HepG2 (cell line): ENCODE measurements at regions not wholly inside any gene's neighbourhood (a gene's known extent, or its start where the extent isn't known, plus 50 kb on each side); places are given as distances from the start of the nearest gene placed in this dataset.

Experiments used
- ATAC-seq: fragments of 200-7000 bp; cut with Tn5 transposase; 3 replicates; pipeline ENCODE4 v1.9.1; 2020; ENCODE audit warnings: mild to moderate bottlenecking, moderate library complexity
- BruUV-seq: library from RNA; stranded (reverse); fragments of 400-500 nt; replicated peaks from 2 replicates; lab custom pipeline; 2021; lab: Mats Ljungman, UMichigan
- CTCF ChIA-PET: fragments of 300-600 bp; formaldehyde crosslinking; extraction: SDS; loops from one replicate; lab custom pipeline; 2021; ENCODE audit warnings: low total read pairs, inconsistent platforms, low intra/inter-chr PET ratio; lab: Yijun Ruan, JAX
- POLR2A ChIA-PET: fragments of 350-600 bp; sonication (Branson Sonifier 250); formaldehyde crosslinking; loops from one replicate; lab custom pipeline; 2020; ENCODE audit warnings: antibody characterized with exemption, inconsistent platforms; lab: Yijun Ruan, JAX
- DNase-seq: peaks from one replicate; pipeline ENCODE4 v3.0.0-alpha.2; 2015; ENCODE audit warnings: low spot score
- FAIRE-seq: peaks from 3 replicates; lab custom pipeline; 2011; peaks lifted over from hg19 to GRCh38; lab: Jason Lieb, UNC
- H2AFZ ChIP-seq: one replicate; pipeline ENCODE4 v1.6.1; 2011; ENCODE audit warnings: low read length, inconsistent platforms
- H3K27ac ChIP-seq: fragments of 300-600 bp; 3 replicates; pipeline ENCODE4 v1.8.0; 2011; ENCODE audit warnings: mixed run types, mild to moderate bottlenecking, mixed read lengths, low read length, inconsistent platforms; ENCODE audit not compliant: insufficient read depth; ENCODE audit errors: extremely low read length
- H3K27me3 ChIP-seq, 2 experiments: fragments of 200-600 bp in 1 of 2; 2 replicates in 1 of 2; 3 replicates in 1 of 2; pipeline versions ENCODE4 v1.6.0 to v1.8.0; 2011; ENCODE audit warnings: low read length in 2 of 2, mild to moderate bottlenecking in 2 of 2, moderate library complexity in 2 of 2, inconsistent platforms in 1 of 2; ENCODE audit not compliant: insufficient read depth in 2 of 2, control insufficient read depth in 1 of 2
- H3K36me3 ChIP-seq, 2 experiments: fragments of 200-600 bp in 1 of 2; replicated peaks in 1 of 2; 2 replicates in 1 of 2; 3 replicates in 1 of 2; pipeline versions ENCODE4 v1.5.1 to v1.8.0; 2011; ENCODE audit warnings: low read length in 2 of 2, inconsistent platforms in 1 of 2; ENCODE audit not compliant: insufficient read depth in 2 of 2, control insufficient read depth in 1 of 2
- H3K4me1 ChIP-seq: 2 replicates; pipeline ENCODE4 v1.5.1; 2012; ENCODE audit warnings: low read length, inconsistent platforms; ENCODE audit not compliant: insufficient read depth
- H3K4me2 ChIP-seq: 2 replicates; pipeline ENCODE4 v1.6.0; 2011; ENCODE audit warnings: low read depth, low read length, inconsistent platforms
- H3K4me3 ChIP-seq, 3 experiments: fragments of 200-600 bp in 1 of 3; sonication (generic), shearing (Covaris generic) in 1 of 3; replicated peaks in 1 of 3; 2 replicates each; pipeline ENCODE4 v1.5.1; 2011 to 2016; ENCODE audit warnings: low read length in 3 of 3, inconsistent platforms in 2 of 3, low read depth in 2 of 3, mild to moderate bottlenecking in 2 of 3, control low read depth in 1 of 3, mixed read lengths in 1 of 3; ENCODE audit not compliant: insufficient read depth in 1 of 3
- H3K79me2 ChIP-seq: one replicate; pipeline ENCODE4 v1.6.1; 2011; ENCODE audit warnings: low read length, inconsistent platforms; ENCODE audit not compliant: insufficient read depth
- H3K9ac ChIP-seq: 2 replicates; pipeline ENCODE4 v1.6.0; 2011; ENCODE audit warnings: mild to moderate bottlenecking, low read depth, low read length, inconsistent platforms; ENCODE audit not compliant: insufficient read depth
- H3K9me3 ChIP-seq: 2 replicates; pipeline ENCODE4 v1.5.1; 2012; ENCODE audit warnings: mild to moderate bottlenecking, low read length
- H4K20me1 ChIP-seq: 2 replicates; pipeline ENCODE4 v1.6.0; 2011; ENCODE audit warnings: inconsistent platforms, mild to moderate bottlenecking, low read length, moderate library complexity; ENCODE audit not compliant: insufficient read depth
- FOXO1 ChIP-seq: sonication (generic); formaldehyde crosslinking; IDR thresholded peaks from 2 replicates; pipeline ENCODE4 v1.4.0; 2020; ENCODE audit warnings: missing genetic modification reagents
- GATA4 ChIP-seq: sonication (generic); IDR thresholded peaks from 2 replicates; pipeline ENCODE4 v1.6.1; 2016; ENCODE audit warnings: antibody characterized with exemption, low read depth, borderline replicate concordance
- KLF9 ChIP-seq: IDR thresholded peaks from 2 replicates; pipeline ENCODE4 v1.6.1; 2016; ENCODE audit warnings: low read depth
- KMT2B ChIP-seq: IDR thresholded peaks from 2 replicates; pipeline ENCODE4 v1.6.1; 2016; ENCODE audit warnings: missing genetic modification reagents, missing compliant biosample characterization
- MBD4 ChIP-seq: IDR thresholded peaks from 2 replicates; pipeline ENCODE4 v1.6.1; 2012; ENCODE audit warnings: low read length, inconsistent platforms, borderline replicate concordance
- SETDB1 ChIP-seq: sonication (generic); formaldehyde crosslinking; IDR thresholded peaks from 2 replicates; pipeline ENCODE4 v1.5.1; 2020; ENCODE audit warnings: missing genetic modification reagents, mild to moderate bottlenecking, borderline replicate concordance
- SIX1 ChIP-seq: sonication (generic); formaldehyde crosslinking; IDR thresholded peaks from 2 replicates; pipeline ENCODE4 v1.4.0; 2020; ENCODE audit warnings: missing genetic modification reagents, borderline replicate concordance
- TEAD2 ChIP-seq: sonication (generic); formaldehyde crosslinking; IDR thresholded peaks from 2 replicates; pipeline ENCODE4 v1.9.0; 2021; ENCODE audit warnings: missing genetic modification reagents
- THAP9 ChIP-seq: sonication (generic); formaldehyde crosslinking; IDR thresholded peaks from 2 replicates; pipeline ENCODE4; 2020; ENCODE audit warnings: missing genetic modification reagents, mild to moderate bottlenecking, borderline replicate concordance
- ZNF317 ChIP-seq: sonication (generic); formaldehyde crosslinking; IDR thresholded peaks from 2 replicates; pipeline ENCODE4 v1.5.0; 2020; ENCODE audit warnings: mild to moderate bottlenecking, missing genetic modification reagents
- ZNF652 ChIP-seq: IDR thresholded peaks from 2 replicates; pipeline ENCODE4 v1.6.1; 2016; ENCODE audit warnings: low read depth, borderline replicate concordance
- ZNF777 ChIP-seq: sonication (generic); formaldehyde crosslinking; IDR thresholded peaks from 2 replicates; pipeline ENCODE4 v1.4.0; 2020; ENCODE audit warnings: missing genetic modification reagents
- WGBS: methylation state at CpG from one replicate; pipeline ENCODE4 v1.1.6; 2017; ENCODE audit warnings: low lambda C conversion rate; 5-methylcytosine and 5-hydroxymethylcytosine counted together
- in situ Hi-C: cut with HindIII; loops from 2 replicates; pipeline ENCODE4 v1.10.0; 2017; ENCODE audit warnings: low pct_unique_long_range_greater_than_20kb; ENCODE audit not compliant: extremely low pct_ligation_motif_present
- intact Hi-C: fragments of 100-400 bp; cut with micrococcal nuclease; formaldehyde crosslinking; loops from one replicate; pipeline ENCODE4 v1.10.0; 2022; ENCODE audit not compliant: unreplicated experiment

GRCh38 chr22:27620367-27621154, 181.0 kb downstream of the MN1 start (continued):
- TF ChIP-seq SETDB1, result no peak
- TF ChIP-seq MBD4, result no peak
- TF ChIP-seq ZNF777, result no peak

GRCh38 chr22:27621486-27622070, 180.0 kb downstream of the MN1 start:
- H3K79me2 ChIP-seq, result no peaks in the 10 kb centered on the region
- CTCF ChIA-PET, result no interaction called here
- peaks cover 17% of the 10 kb centered on the region for H3K4me1 ChIP-seq
- H3K36me3 ChIP-seq, result no peaks in the 10 kb centered on the region
- no peak overlapping the region for H3K4me2 ChIP-seq
- ATAC-seq (no peak), FAIRE-seq (no peak), DNase-seq (no peak)
- H2AFZ ChIP-seq, result no peak overlapping the region
- intact Hi-C loops (no loop called here), in situ Hi-C loops (no loop called here)
- no peak overlapping the region for H3K27ac ChIP-seq
- 38% methylated on average over 8 of the region's 10 CpGs for WGBS
- POLR2A ChIA-PET, result interaction anchor here (0.6 kb wide), 1 partner anchor 1192 kb away, joined by 3 read pairs; no protein-coding TSS in a partner anchor
- peaks cover 0 to 15% of the 10 kb centered on the region in 2 experiments; a peak in 4 of 5 replicates for H3K27me3 ChIP-seq
- H3K4me3 ChIP-seq, result no peak overlapping the region
- no TSS peak for BruUV-seq
- no peak overlapping the region for H3K9ac ChIP-seq
- H4K20me1 ChIP-seq, result no peaks in the 10 kb centered on the region
- TF ChIP-seq KLF9 (CRISPR knock-in tag) (no peak), SIX1 (no peak)
- H3K9me3 ChIP-seq, result no peaks in the 10 kb centered on the region

GRCh38 chr22:27624042-27624441, 177.5 kb downstream of the MN1 start:
- no peak overlapping the region for H3K4me2 ChIP-seq
- H3K4me3 ChIP-seq, result no peak overlapping the region
- no peak overlapping the region for H3K9ac ChIP-seq
- peaks cover 33% of the 10 kb centered on the region for H3K4me1 ChIP-seq
- no peak overlapping the region for H2AFZ ChIP-seq
- peaks cover 0 to 13% of the 10 kb centered on the region in 2 experiments; a peak in 4 of 5 replicates for H3K27me3 ChIP-seq
- FAIRE-seq, result no peak
- H4K20me1 ChIP-seq, result no peaks in the 10 kb centered on the region
- no peaks in the 10 kb centered on the region for H3K79me2 ChIP-seq
- H3K27ac ChIP-seq, result no peak overlapping the region
- 11% methylated on average over 3 of the region's 4 CpGs for WGBS
- in situ Hi-C loops, result no loop called here
- no peaks in the 10 kb centered on the region for H3K36me3 ChIP-seq
- H3K9me3 ChIP-seq, result no peaks in the 10 kb centered on the region
- no peak for ATAC-seq
- BruUV-seq, result no TSS peak
- intact Hi-C loops, result no loop called here
- ChIA-PET CTCF (no interaction called here), POLR2A (no interaction called here)
- no peak for DNase-seq
- no peak for TF ChIP-seq GATA4
- no peak for TF ChIP-seq TEAD2 (CRISPR knock-in tag)
- TF ChIP-seq FOXO1, result no peak
- TF ChIP-seq ZNF652 (CRISPR knock-in tag), result no peak
- no peak for TF ChIP-seq ZNF317
- no peak for TF ChIP-seq THAP9 (CRISPR knock-in tag)
- no peak for TF ChIP-seq KMT2B
